ENCODE measurements at regions not wholly inside any gene's neighbourhood (a gene's known extent, or its start where the extent isn't known, plus 50 kb on each side); places are given as distances from the start of the nearest gene placed in this dataset.
A peak's percentile ranks its signal among the peaks of the same experiment; 100 is the strongest.

GRCh38 chr7:16084875-16085274 lies 336.5 kb downstream of the CRPPA start:
- DNase-seq, result no peak

GRCh38 chr7:16084370-16084769 lies 337.0 kb downstream of the CRPPA start:
- peak; percentile 2 for DNase-seq

- DNase-seq, result no peak
Measured at GRCh38 chr7:16083931-16084330, 337.4 kb downstream of the CRPPA start.

- no peak for DNase-seq
Measured at GRCh38 chr7:16080131-16080530, 341.2 kb downstream of the CRPPA start.

- no peak for DNase-seq
Measured at GRCh38 chr7:16079723-16080122, 341.6 kb downstream of the CRPPA start.

- DNase-seq, result peak; percentile 76
Measured at GRCh38 chr7:16078076-16078952, 343.0 kb downstream of the CRPPA start.

GRCh38 chr7:16071246-16071857 lies 350.0 kb downstream of the CRPPA start:
- peak; percentile 70 for DNase-seq

GRCh38 chr7:16070806-16071205 lies 350.5 kb downstream of the CRPPA start:
- DNase-seq, result no peak

GRCh38 chr7:16069998-16070397 lies 351.3 kb downstream of the CRPPA start:
- DNase-seq, result no peak

GRCh38 chr7:16068183-16068582 lies 353.2 kb downstream of the CRPPA start:
- DNase-seq, result no peak

- peak; percentile 14 for DNase-seq
Measured at GRCh38 chr7:16067711-16068110, 353.6 kb downstream of the CRPPA start.

GRCh38 chr7:16066805-16067459 lies 354.4 kb downstream of the CRPPA start:
- no peak for DNase-seq

GRCh38 chr7:16065939-16066338 lies 355.4 kb downstream of the CRPPA start:
- DNase-seq, result no peak

- DNase-seq, result no peak
Measured at GRCh38 chr7:16063716-16064675, 357.3 kb downstream of the CRPPA start.

- no peak for DNase-seq
Measured at GRCh38 chr7:16063221-16063620, 358.1 kb downstream of the CRPPA start.

- no peak for DNase-seq
Measured at GRCh38 chr7:16062269-16062668, 359.1 kb downstream of the CRPPA start.

GRCh38 chr7:16061630-16062029 lies 359.7 kb downstream of the CRPPA start:
- no peak for DNase-seq

- no peak for DNase-seq
Measured at GRCh38 chr7:16061011-16061410, 360.3 kb downstream of the CRPPA start.

- DNase-seq, result no peak
Measured at GRCh38 chr7:16060502-16060901, 360.8 kb downstream of the CRPPA start.

- no peak for DNase-seq
Measured at GRCh38 chr7:16055263-16055976, 365.9 kb downstream of the CRPPA start.

- DNase-seq, result no peak
Measured at GRCh38 chr7:16051561-16052255, 365.2 kb upstream of the MEOX2 start.
